ENCODE measurements at regions not wholly inside any gene's neighbourhood (a gene's known extent, or its start where the extent isn't known, plus 50 kb on each side); places are given as distances from the start of the nearest gene placed in this dataset.

GRCh38 chr16:72666267-72666666 is 381.7 kb downstream of the ZFHX3 start:
- no peak for TF ChIP-seq POLR2A (IDR thresholded peaks at IDR 0.05)
- no peak for TF ChIP-seq CTCF (IDR thresholded peaks at IDR 0.05 in 8 of 11, conservative IDR thresholded peaks at IDR 0.05 in 3 of 11)
- TF ChIP-seq POLR2AphosphoS5 (IDR thresholded peaks at IDR 0.05) = no peak
